ENCODE measurements at regions not wholly inside any gene's neighbourhood (a gene's known extent, or its start where the extent isn't known, plus 50 kb on each side); places are given as distances from the start of the nearest gene placed in this dataset.

GRCh38 chr3:163273694-163274093 lies 1777.1 kb downstream of the OTOL1 start:
- Histone ChIP-seq H2AFZ (ENCODE audit: low read depth) (no peak overlapping the region), H3K9me3 (no peaks in the 10 kb centered on the region), H3K4me2 (no peak overlapping the region), H3K9ac (no peak overlapping the region), H3K27me3 (ENCODE audit: insufficient read depth) (no peaks in the 10 kb centered on the region), H3K79me2 (ENCODE audit: insufficient read depth) (no peaks in the 10 kb centered on the region), H3F3A (replicated peaks; ENCODE audit: insufficient read depth) (no peaks in the 10 kb centered on the region), H3K4me3 (ENCODE audit: low read depth in 2 of 2, low read length in 1 of 2) (no peak overlapping the region), H3K9me2 (no peaks in the 10 kb centered on the region), H3K36me3 (replicated peaks in 1 of 2; ENCODE audit: control insufficient read depth in 1 of 2, insufficient read depth in 2 of 2, low read length in 1 of 2) (no peaks in the 10 kb centered on the region), H4K20me1 (ENCODE audit: insufficient read depth) (no peaks in the 10 kb centered on the region), H3K4me1 (ENCODE audit: control insufficient read depth in 1 of 2, insufficient read depth in 2 of 2, low read depth in 1 of 2, low read length in 1 of 2) (no peaks in the 10 kb centered on the region), H3K27ac (ENCODE audit: low read depth in 2 of 2, low read length in 1 of 2) (no peak overlapping the region)
- DNase-seq = no peak
- TF ChIP-seq USF1 (IDR thresholded peaks at IDR 0.05; ENCODE audit: borderline replicate concordance, low read depth) = no peak
- TF ChIP-seq TAF1 (IDR thresholded peaks at IDR 0.05; ENCODE audit: borderline replicate concordance, low read depth, low read length) = no peak
- TF ChIP-seq TEAD4 (IDR thresholded peaks at IDR 0.05; ENCODE audit: borderline replicate concordance, insufficient read depth) = no peak
- peak; percentile 5; the same call in 1 of the 2 replicates for TF ChIP-seq SMC3 (IDR thresholded peaks at IDR 0.05; ENCODE audit: low read depth, low read length)
- no peak for TF ChIP-seq POLR2AphosphoS5 (IDR thresholded peaks at IDR 0.05; ENCODE audit: low read depth, low read length)
- TF ChIP-seq CTCF (IDR thresholded peaks at IDR 0.05) = no peak
- ChIA-PET POLR2A (no interaction called here), CTCF (interaction anchor here (1.0 kb wide), 1 partner anchor 8 kb away, joined by 3 read pairs; no protein-coding TSS in a partner anchor)
- WGBS (ENCODE audit: low lambda C conversion rate) = 20% methylated on average over 2 of the region's 2 CpGs

- Histone ChIP-seq H3K9me2 (no peaks in the 10 kb centered on the region), H2AFZ (ENCODE audit: low read depth) (no peak overlapping the region), H3K4me3 (ENCODE audit: low read depth in 2 of 2, low read length in 1 of 2) (no peak overlapping the region), H3K27me3 (ENCODE audit: insufficient read depth) (no peaks in the 10 kb centered on the region), H3K9me3 (no peaks in the 10 kb centered on the region), H3K9ac (no peak overlapping the region), H3K36me3 (replicated peaks in 1 of 2; ENCODE audit: control insufficient read depth in 1 of 2, insufficient read depth in 2 of 2, low read length in 1 of 2) (no peaks in the 10 kb centered on the region), H4K20me1 (ENCODE audit: insufficient read depth) (no peaks in the 10 kb centered on the region), H3F3A (replicated peaks; ENCODE audit: insufficient read depth) (no peaks in the 10 kb centered on the region), H3K4me2 (no peak overlapping the region), H3K4me1 (ENCODE audit: control insufficient read depth in 1 of 2, insufficient read depth in 2 of 2, low read depth in 1 of 2, low read length in 1 of 2) (no peaks in the 10 kb centered on the region), H3K79me2 (ENCODE audit: insufficient read depth) (no peaks in the 10 kb centered on the region), H3K27ac (ENCODE audit: low read depth in 2 of 2, low read length in 1 of 2) (no peak overlapping the region)
- TF ChIP-seq SIN3A (IDR thresholded peaks at IDR 0.05; ENCODE audit: borderline replicate concordance, low read depth, low read length) (no peak), MXI1 (IDR thresholded peaks at IDR 0.05; ENCODE audit: low read depth, low read length) (no peak), TEAD4 (IDR thresholded peaks at IDR 0.05; ENCODE audit: borderline replicate concordance, insufficient read depth) (no peak), NFIC (IDR thresholded peaks at IDR 0.05; ENCODE audit: borderline replicate concordance) (no peak), EZH2phosphoT487 (IDR thresholded peaks at IDR 0.05; ENCODE audit: borderline replicate concordance, low read depth) (no peak), IRF3 (IDR thresholded peaks at IDR 0.05; ENCODE audit: low read depth, low read length) (no peak), POLR2AphosphoS5 (IDR thresholded peaks at IDR 0.05; ENCODE audit: low read depth, low read length) (no peak), TCF12 (IDR thresholded peaks at IDR 0.05) (no peak), RXRA (IDR thresholded peaks at IDR 0.05; ENCODE audit: borderline replicate concordance, low read depth) (no peak), SMC3 (IDR thresholded peaks at IDR 0.05; ENCODE audit: low read depth, low read length) (no peak), REST (IDR thresholded peaks at IDR 0.05; ENCODE audit: low read depth, low read length) (no peak), RAD21 (IDR thresholded peaks at IDR 0.05; ENCODE audit: low read length) (no peak), CHD2 (IDR thresholded peaks at IDR 0.05; ENCODE audit: low read length, partially characterized antibody) (no peak), TAF1 (IDR thresholded peaks at IDR 0.05; ENCODE audit: borderline replicate concordance, low read depth, low read length) (no peak), GATA2 (CRISPR knock-in tag; IDR thresholded peaks at IDR 0.05) (no peak)
- TF ChIP-seq, protein P1, sequence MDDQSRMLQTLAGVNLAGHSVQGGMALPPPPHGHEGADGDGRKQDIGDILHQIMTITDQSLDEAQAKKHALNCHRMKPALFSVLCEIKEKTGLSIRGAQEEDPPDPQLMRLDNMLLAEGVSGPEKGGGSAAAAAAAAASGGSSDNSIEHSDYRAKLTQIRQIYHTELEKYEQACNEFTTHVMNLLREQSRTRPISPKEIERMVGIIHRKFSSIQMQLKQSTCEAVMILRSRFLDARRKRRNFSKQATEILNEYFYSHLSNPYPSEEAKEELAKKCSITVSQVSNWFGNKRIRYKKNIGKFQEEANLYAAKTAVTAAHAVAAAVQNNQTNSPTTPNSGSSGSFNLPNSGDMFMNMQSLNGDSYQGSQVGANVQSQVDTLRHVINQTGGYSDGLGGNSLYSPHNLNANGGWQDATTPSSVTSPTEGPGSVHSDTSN (IDR thresholded peaks at IDR 0.05) = no peak
- ChIA-PET CTCF (no interaction called here), POLR2A (no interaction called here)
- no peak for DNase-seq
These were observed 1770.1 kb downstream of the OTOL1 start for GRCh38 chr3:163266731-163267130.

Data from SK-N-SH (cell line).